ENCODE measurements at regions not wholly inside any gene's neighbourhood (a gene's known extent, or its start where the extent isn't known, plus 50 kb on each side); places are given as distances from the start of the nearest gene placed in this dataset.

DNA sequence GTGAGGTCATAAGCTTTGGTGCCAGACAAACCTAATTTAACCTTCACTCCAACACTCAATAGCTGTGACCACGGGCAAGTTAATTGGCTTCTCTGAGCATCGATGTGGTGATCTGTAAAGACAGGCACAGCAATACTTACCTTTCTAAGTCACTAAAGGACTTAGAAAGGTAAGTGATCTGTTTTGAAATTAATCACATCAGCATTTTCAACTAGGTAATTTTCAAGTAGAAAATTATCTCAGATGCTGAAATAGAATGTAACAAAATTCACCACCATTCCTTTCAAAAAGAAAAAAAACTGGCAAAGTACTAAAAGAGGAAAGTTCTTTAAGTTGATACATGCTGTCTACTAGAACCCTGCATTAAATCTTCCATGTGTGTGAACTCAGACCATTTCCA lies 354.5 kb downstream of the ICE1 start:
- H3K36me3 Mint-ChIP-seq = peaks cover 4% of the 10 kb centered on the region
- no peak overlapping the region for H3K27ac Mint-ChIP-seq
- H3K9me3 Mint-ChIP-seq = peaks cover 4% of the 10 kb centered on the region
- DNase-seq (ENCODE audit: low spot score in 2 of 2) (no peak), ATAC-seq (ENCODE audit: low read depth) (no peak)
- H3K4me3 Mint-ChIP-seq = no peak overlapping the region
- H3K27me3 Mint-ChIP-seq = no peaks in the 10 kb centered on the region
- peaks cover 16% of the 10 kb centered on the region for H3K4me1 Mint-ChIP-seq

DNA sequence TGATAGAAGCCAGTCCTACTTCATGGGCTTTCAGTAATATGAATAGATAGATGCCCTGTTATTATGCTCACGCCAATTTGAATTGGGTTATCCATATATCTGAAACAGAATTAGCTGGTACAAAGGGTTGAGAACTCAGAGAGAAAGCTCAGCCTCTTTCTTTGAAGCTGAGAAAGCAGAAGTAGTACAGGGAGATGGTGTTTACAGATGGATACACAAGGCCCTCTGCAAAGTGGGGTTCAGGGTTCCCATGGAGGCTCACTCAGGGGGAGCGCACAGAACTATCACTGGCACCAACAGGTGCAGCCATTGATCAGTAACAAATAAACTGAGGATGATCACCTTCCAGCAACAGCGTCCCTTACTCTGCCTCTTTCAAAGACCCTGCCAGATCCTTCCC lies 349.7 kb downstream of the ICE1 start:
- Mint-ChIP-seq H3K27me3 (no peaks in the 10 kb centered on the region), H3K9me3 (peaks cover 3% of the 10 kb centered on the region), H3K4me3 (peak overlapping the region; percentile 68), H3K36me3 (peaks cover 4% of the 10 kb centered on the region), H3K4me1 (peaks cover 34% of the 10 kb centered on the region), H3K27ac (no peak overlapping the region)
- DNase-seq (ENCODE audit: low spot score in 2 of 2) (no peak), ATAC-seq (ENCODE audit: low read depth) (peak; percentile 84)

DNA sequence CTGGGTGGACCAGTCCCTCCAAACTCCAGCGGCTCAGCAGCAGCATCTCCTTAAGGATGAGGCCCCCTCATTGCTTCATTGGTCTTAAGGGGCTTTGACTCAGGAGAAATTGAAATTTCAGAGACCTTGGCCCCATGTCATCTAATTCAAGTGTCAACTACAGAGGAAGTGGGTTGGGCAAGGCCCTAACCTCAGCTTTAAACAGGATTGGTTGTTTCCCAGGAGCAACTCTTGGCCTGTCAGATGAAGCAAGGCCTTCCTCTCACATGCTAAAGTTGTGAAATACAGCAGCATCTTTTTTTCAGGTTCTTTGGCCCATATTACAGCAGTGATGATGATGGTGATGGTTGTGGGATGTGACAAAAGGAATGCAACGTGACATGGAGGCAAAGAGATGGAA lies 348.3 kb downstream of the ICE1 start:
- peaks cover 4% of the 10 kb centered on the region for H3K36me3 Mint-ChIP-seq
- H3K9me3 Mint-ChIP-seq = peaks cover 3% of the 10 kb centered on the region
- H3K4me3 Mint-ChIP-seq = no peak overlapping the region
- H3K27me3 Mint-ChIP-seq = no peaks in the 10 kb centered on the region
- H3K4me1 Mint-ChIP-seq = peaks cover 37% of the 10 kb centered on the region
- no peak for ATAC-seq (ENCODE audit: low read depth)
- no peak for DNase-seq (ENCODE audit: low spot score in 2 of 2)
- H3K27ac Mint-ChIP-seq = no peak overlapping the region

DNA sequence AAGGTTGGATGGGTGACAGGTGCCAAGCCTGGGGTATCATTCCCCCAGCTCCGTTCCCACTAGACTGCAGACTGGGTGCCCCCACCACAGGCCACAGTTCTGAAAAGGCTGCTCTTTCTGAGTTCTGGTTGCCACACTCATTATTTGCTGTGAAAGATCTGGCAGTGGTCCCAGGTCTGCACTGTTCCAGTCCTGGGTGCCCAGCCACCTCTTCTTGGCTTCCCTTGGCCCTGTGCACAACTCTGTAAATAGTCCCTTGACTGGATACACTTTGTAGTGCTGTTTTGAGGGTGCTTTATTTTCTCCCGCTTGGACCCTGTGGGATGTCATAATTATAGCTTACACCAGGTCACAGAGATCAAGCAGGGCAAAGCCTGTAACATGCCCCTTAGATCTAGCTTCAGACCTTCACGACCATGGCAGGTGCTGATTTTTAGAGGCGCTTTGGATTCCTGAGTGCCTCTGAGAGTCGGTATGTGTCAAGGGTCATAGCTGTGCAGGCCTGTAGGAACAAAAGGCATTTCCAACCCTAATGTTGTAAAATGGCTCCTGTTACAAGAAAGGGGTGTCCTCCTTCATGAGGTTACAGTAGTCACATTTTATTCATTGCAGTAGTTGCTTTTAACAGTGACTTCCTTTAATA lies 344.9 kb downstream of the ICE1 start:
- Mint-ChIP-seq H3K4me1 (peaks cover 29% of the 10 kb centered on the region), H3K4me3 (no peak overlapping the region), H3K36me3 (no peaks in the 10 kb centered on the region), H3K27me3 (no peaks in the 10 kb centered on the region), H3K9me3 (no peaks in the 10 kb centered on the region), H3K27ac (no peak overlapping the region)
- DNase-seq (ENCODE audit: low spot score in 2 of 2) (no peak), ATAC-seq (ENCODE audit: low read depth) (no peak)

DNA sequence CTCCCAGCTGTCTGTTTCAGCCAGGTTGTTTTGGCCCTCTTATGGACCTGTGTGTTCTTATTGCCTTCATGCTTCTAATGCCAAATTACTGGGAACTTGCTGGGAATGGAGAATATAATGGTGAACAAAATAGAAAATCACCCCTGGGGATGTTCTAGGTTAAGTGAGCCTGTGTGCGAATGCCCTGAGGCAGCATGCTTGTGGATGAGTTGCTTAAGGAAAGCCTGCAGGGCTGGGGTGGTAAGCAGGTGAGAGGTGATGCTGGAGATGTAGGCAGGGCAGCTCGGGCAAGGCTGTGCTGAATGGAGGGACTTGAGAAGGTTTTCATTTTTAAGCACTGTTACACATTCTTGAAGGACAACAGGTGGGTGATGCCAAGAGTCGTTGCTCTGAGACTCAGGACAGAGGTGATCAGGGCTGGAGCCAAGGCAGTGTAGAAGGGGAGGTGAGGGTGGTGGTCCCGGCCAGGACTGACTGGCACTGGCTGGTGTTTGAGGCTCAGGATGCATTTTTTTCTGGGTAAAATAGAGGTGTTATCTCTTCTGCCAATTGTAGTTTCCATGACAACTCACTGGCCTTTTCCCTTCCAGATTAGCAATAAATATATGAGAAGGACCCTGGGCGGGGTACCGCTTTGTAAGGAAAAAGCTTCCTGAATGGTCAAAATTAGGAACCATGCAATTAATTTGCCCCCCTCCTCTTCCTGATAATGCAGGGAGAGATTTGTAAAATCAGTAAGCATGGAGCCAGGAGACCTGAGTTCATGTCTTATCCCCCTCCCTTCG lies 342.8 kb downstream of the ICE1 start:
- Mint-ChIP-seq H3K4me1 (peaks cover 12% of the 10 kb centered on the region), H3K27ac (no peak overlapping the region), H3K9me3 (no peaks in the 10 kb centered on the region), H3K4me3 (no peak overlapping the region), H3K27me3 (no peaks in the 10 kb centered on the region), H3K36me3 (no peaks in the 10 kb centered on the region)
- DNase-seq (ENCODE audit: low spot score in 2 of 2) (no peak), ATAC-seq (ENCODE audit: low read depth) (no peak)

DNA sequence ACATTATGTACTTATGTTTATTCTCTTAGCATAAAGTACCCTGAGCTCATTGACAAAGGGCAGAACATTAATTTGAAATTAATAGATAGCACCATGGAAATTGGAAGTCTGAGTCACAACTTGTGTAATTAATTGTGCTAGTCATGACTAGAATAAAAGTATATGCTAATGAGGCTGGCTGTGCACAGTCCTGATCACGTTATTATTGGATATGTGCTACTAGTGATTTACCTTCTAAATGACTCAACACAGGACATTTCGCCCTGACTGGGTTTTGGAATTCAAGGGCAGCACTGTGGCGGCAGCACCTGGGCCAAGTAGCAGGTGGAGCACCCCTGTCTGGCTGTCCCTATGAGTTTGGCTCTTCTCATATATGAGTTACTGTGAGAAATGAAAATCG lies 341.8 kb downstream of the ICE1 start:
- no peak overlapping the region for H3K27ac Mint-ChIP-seq
- ATAC-seq (ENCODE audit: low read depth) = no peak
- no peak for DNase-seq (ENCODE audit: low spot score in 2 of 2)
- no peak overlapping the region for H3K4me3 Mint-ChIP-seq
- peaks cover 6% of the 10 kb centered on the region for H3K4me1 Mint-ChIP-seq
- H3K27me3 Mint-ChIP-seq = no peaks in the 10 kb centered on the region
- peaks cover 1% of the 10 kb centered on the region for H3K36me3 Mint-ChIP-seq
- H3K9me3 Mint-ChIP-seq = no peaks in the 10 kb centered on the region

DNA sequence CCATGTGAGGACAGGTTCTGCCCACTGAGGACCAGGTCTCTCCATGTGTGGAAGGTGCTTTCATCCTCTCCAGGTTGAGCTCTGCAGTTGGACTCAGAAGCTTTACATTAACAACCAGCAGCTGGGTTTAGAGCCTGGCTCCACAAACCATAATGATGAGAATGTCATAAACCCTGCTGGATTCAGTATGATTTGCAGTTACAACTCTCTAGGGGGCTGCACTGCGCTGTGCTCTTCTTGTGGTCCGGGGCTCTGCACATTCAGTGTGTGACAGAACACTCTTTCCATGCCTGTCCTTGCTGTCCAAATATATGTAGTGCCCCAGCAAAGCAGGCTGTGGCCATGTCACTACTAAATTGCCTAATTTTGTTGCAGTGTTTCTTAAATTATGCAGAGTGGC lies 334.3 kb downstream of the ICE1 start:
- H3K9me3 Mint-ChIP-seq = no peaks in the 10 kb centered on the region
- no peak for ATAC-seq (ENCODE audit: low read depth)
- DNase-seq (ENCODE audit: low spot score in 2 of 2) = no peak
- H3K4me1 Mint-ChIP-seq = peaks cover 51% of the 10 kb centered on the region
- H3K36me3 Mint-ChIP-seq = peaks cover 1% of the 10 kb centered on the region
- peak overlapping the region; percentile 82 for H3K27ac Mint-ChIP-seq
- H3K4me3 Mint-ChIP-seq = peak overlapping the region; percentile 67
- H3K27me3 Mint-ChIP-seq = no peaks in the 10 kb centered on the region

DNA sequence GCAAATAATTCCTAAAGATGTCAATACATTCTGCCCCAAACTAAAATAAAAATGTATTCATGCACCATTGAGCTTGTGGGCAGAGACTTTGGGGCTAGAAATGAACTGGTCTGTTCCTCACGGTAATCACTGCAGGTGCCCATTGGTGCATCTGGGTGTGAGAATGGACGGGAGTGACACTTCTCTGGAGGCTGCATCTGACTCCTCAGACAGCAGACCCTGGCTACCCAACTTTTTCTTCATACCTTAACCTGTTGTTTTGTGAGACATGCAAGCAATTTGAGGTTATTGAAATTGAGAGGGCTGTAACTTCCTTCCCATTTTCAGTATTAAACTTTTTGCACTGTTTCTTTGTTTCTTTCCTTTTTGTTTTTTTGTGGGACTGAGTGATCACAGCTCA lies 333.4 kb downstream of the ICE1 start:
- DNase-seq (ENCODE audit: low spot score in 2 of 2) (no peak), ATAC-seq (ENCODE audit: low read depth) (peak; percentile 41)
- H3K4me1 Mint-ChIP-seq = peaks cover 58% of the 10 kb centered on the region
- no peaks in the 10 kb centered on the region for H3K27me3 Mint-ChIP-seq
- H3K9me3 Mint-ChIP-seq = no peaks in the 10 kb centered on the region
- H3K36me3 Mint-ChIP-seq = peaks cover 1% of the 10 kb centered on the region
- peak overlapping the region; percentile 82 for H3K27ac Mint-ChIP-seq
- H3K4me3 Mint-ChIP-seq = peak overlapping the region; percentile 67

DNA sequence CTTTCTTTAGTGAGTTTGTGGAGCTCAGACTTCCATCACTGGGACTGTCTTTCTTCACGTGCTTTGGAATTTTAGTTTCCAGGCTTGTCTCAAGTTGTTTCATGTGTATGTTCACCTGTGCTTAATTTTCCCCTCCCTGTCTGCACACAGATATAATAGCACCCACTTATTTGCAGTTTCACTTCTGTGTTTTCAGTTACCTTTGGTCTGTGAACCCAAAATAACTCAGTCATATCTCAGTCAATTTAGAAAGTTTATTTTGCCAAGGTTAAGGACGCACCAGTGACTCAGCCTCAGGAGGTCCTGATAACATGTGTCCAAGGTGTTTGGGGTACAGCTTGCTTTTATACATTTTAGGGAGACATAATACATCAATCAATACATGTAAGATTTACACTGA lies 330.4 kb downstream of the ICE1 start:
- DNase-seq (ENCODE audit: low spot score in 2 of 2) = peak in 1 of 2 donors; percentile 23
- Mint-ChIP-seq H3K9me3 (no peaks in the 10 kb centered on the region), H3K27me3 (no peaks in the 10 kb centered on the region), H3K4me1 (peaks cover 57% of the 10 kb centered on the region), H3K27ac (peak overlapping the region; percentile 95), H3K36me3 (peaks cover 2% of the 10 kb centered on the region), H3K4me3 (peak overlapping the region; percentile 85)
- ATAC-seq (ENCODE audit: low read depth) = peak; percentile 78

DNA sequence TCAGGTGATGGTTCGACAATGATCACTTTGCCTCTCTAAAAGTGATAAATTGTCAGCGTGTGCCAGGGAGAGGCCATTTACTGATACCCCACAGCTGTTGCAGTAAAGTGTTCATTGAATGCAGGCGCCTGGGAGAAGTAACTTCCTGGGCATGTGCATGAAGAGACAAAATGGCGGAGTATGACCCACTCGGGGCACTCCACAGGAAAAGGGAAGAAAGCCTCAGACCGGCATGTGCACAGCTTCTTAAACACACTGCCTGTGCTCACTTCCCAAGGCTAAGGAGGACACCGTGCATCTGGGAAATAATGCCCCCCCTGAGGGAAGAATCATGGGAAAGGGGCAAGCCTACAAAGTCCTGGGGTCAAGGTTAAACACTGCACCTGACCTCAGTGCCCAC lies 329.5 kb downstream of the ICE1 start:
- Mint-ChIP-seq H3K36me3 (peaks cover 2% of the 10 kb centered on the region), H3K4me3 (peak overlapping the region; percentile 78), H3K27me3 (no peaks in the 10 kb centered on the region), H3K9me3 (no peaks in the 10 kb centered on the region), H3K4me1 (peaks cover 51% of the 10 kb centered on the region), H3K27ac (peak overlapping the region; percentile 95)
- no peak for DNase-seq (ENCODE audit: low spot score in 2 of 2)
- ATAC-seq (ENCODE audit: low read depth) = no peak

DNA sequence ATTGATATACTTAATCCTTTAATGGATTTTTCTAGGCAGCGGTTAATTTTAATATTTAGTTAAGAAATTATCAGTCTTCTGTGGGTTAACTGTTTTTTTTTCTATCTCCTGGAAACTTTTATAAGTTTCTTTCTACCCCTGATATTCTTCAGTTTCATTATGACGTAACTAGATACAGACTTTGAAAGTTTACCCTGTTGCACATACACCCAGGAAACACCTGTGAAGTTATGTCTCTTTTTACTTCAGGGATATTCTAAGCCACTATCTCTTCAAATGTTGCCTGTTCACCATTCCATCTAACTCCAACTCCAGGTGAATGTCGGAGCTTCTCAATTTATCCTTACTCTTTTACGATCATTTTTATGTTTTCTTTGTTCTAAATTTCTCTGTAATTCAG lies 329.0 kb downstream of the ICE1 start:
- Mint-ChIP-seq H3K4me3 (peak overlapping the region; percentile 78), H3K4me1 (peaks cover 46% of the 10 kb centered on the region), H3K36me3 (peaks cover 4% of the 10 kb centered on the region), H3K27ac (peak overlapping the region; percentile 95), H3K9me3 (no peaks in the 10 kb centered on the region), H3K27me3 (no peaks in the 10 kb centered on the region)
- ATAC-seq (ENCODE audit: low read depth) = peak; percentile 72
- DNase-seq (ENCODE audit: low spot score in 2 of 2) = peak in 1 of 2 donors; percentile 19

DNA sequence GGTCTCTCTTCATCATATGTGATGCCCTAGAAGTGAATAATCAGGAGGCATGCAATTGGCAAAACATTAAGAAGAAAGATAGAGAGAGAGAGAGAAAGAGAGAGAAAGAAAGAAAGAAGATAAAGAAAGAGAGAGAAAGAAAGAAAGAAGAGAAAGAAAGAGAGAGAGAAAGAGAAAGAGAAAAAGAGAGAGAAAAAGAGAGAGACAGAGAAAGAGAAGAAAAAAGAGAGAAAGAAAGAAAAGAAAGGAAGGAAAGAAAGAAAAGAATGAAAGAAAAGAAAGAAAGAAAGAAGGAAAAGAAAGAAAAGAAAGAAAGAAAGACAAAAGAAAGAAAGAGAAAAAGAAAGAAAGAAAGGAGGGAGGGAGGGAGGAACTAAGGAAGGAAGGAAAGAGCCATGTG lies 318.9 kb downstream of the ICE1 start:
- peak overlapping the region; percentile 43 for H3K27ac Mint-ChIP-seq
- H3K4me3 Mint-ChIP-seq = no peak overlapping the region
- ATAC-seq (ENCODE audit: low read depth) = no peak
- H3K9me3 Mint-ChIP-seq = peaks cover 19% of the 10 kb centered on the region
- H3K36me3 Mint-ChIP-seq = peaks cover 19% of the 10 kb centered on the region
- DNase-seq (ENCODE audit: low spot score in 2 of 2) = no peak
- H3K4me1 Mint-ChIP-seq = peaks cover 35% of the 10 kb centered on the region
- H3K27me3 Mint-ChIP-seq = no peaks in the 10 kb centered on the region

DNA sequence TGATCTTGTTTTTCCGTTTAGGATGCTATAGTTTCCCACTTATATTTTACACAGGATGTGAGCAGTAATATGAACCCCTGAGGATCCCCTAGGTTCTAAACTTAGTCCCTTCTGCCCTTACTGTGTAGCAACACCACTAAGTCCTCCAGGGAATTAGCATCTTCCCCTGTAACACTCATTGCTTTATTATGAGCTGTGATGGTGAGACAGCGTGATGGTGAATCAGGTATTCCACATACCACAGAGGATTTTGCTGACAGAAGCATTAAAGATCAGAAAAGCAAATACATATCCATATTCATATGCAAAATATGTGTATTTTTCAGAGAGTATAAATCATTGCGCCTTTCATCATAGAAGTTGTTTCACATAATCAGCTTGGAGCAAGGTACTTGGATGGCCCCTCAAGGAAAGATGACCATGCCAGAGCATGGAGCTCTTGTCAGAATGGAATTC lies 317.0 kb downstream of the ICE1 start:
- H3K4me1 Mint-ChIP-seq = peaks cover 47% of the 10 kb centered on the region
- ATAC-seq (ENCODE audit: low read depth) (peak; percentile 24), DNase-seq (ENCODE audit: low spot score in 2 of 2) (no peak)
- peaks cover 12% of the 10 kb centered on the region for H3K9me3 Mint-ChIP-seq
- peaks cover 8% of the 10 kb centered on the region for H3K36me3 Mint-ChIP-seq
- H3K4me3 Mint-ChIP-seq = no peak overlapping the region
- H3K27ac Mint-ChIP-seq = peak overlapping the region; percentile 68
- H3K27me3 Mint-ChIP-seq = peaks cover 1% of the 10 kb centered on the region

DNA sequence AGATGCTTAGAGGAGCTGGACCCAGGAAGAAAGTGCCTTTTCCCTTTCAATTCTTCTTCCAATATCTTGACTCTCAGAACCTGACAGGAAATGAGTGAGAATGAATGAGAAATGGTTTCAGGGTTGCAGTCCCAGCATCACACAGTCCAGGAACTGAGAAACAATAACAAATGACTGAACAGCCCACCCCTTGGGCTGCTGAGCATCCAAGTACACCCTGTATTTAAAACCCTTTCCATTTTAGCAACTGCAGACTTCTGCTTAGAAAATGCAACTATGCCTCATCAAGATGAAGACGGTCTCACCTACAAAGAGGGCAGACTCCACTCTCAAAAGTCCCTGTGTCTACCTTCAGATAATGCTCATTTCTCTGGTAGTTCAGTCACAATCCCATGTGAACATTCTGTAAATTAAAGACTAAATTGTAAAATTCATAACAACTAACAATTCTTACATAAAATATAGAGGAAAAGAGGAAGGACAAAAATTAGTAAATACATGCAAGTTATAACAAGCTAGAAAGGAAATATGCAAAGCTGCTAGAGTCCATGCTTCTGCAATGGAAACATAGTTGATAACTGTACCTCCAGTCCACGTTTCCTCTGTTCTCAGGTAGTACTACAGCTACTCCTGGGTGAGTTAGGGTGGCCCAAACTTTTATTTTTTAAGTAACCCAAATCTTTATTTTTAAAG lies 316.5 kb downstream of the ICE1 start:
- Mint-ChIP-seq H3K36me3 (peaks cover 8% of the 10 kb centered on the region), H3K4me1 (peaks cover 47% of the 10 kb centered on the region), H3K9me3 (peaks cover 11% of the 10 kb centered on the region), H3K27me3 (peaks cover 1% of the 10 kb centered on the region), H3K4me3 (peak overlapping the region; percentile 32), H3K27ac (peak overlapping the region; percentile 68)
- no peak for DNase-seq (ENCODE audit: low spot score in 2 of 2)
- peak; percentile 68 for ATAC-seq (ENCODE audit: low read depth)
